IMR-90 (cell line): ENCODE measurements at regions not wholly inside any gene's neighbourhood (a gene's known extent, or its start where the extent isn't known, plus 50 kb on each side); places are given as distances from the start of the nearest gene placed in this dataset.

Source experiments
- BHLHE40 ChIP-seq: fragments of 150-350 bp; IDR thresholded peaks from 2 replicates; pipeline ENCODE4 v1.6.1; 2016; ENCODE audit warnings: mild to moderate bottlenecking, low read depth, low read length
- CEBPB ChIP-seq: IDR thresholded peaks from 2 replicates; pipeline ENCODE4 v1.6.1; 2012; ENCODE audit warnings: low read depth, low read length, improper control_type of control experiment
- CHD1 ChIP-seq: IDR thresholded peaks from 2 replicates; pipeline ENCODE4 v1.6.1; 2012; ENCODE audit warnings: low read depth, low read length, improper control_type of control experiment
- CTCF ChIP-seq: conservative IDR thresholded peaks from 2 replicates; pipeline ENCODE4 v1.5.1; 2012; ENCODE audit warnings: mild to moderate bottlenecking, low read depth, low read length, improper control_type of control experiment
- MAFK ChIP-seq: IDR thresholded peaks from 2 replicates; pipeline ENCODE4 v1.6.1; 2012; ENCODE audit warnings: low read depth, low read length, improper control_type of control experiment
- POLR2A ChIP-seq: IDR thresholded peaks from 2 replicates; pipeline ENCODE4 v1.6.1; 2012; ENCODE audit warnings: mild to moderate bottlenecking, low read depth, low read length
- RCOR1 ChIP-seq: IDR thresholded peaks from 2 replicates; pipeline ENCODE4 v1.6.1; 2012; ENCODE audit warnings: mild to moderate bottlenecking, low read length, improper control_type of control experiment; ENCODE audit not compliant: insufficient replicate concordance
- RFX5 ChIP-seq: IDR thresholded peaks from 2 replicates; pipeline ENCODE4 v1.8.0; 2012; ENCODE audit warnings: low read depth, mild to moderate bottlenecking, low read length, moderate library complexity
- SMC3 ChIP-seq: fragments of 150-350 bp; IDR thresholded peaks from 2 replicates; pipeline ENCODE4 v1.6.1; 2016; ENCODE audit warnings: low read depth, mild to moderate bottlenecking, antibody characterized with exemption, low read length, moderate library complexity

GRCh38 chr1:222109836-222110235 lies 367.9 kb upstream of the DUSP10 start:
- TF ChIP-seq CTCF (no peak), CEBPB (no peak), CHD1 (no peak), POLR2A (no peak), SMC3 (no peak), RCOR1 (no peak), BHLHE40 (no peak), RFX5 (no peak), MAFK (no peak)
